Esophagus muscularis mucosa (tissue), 3 donors: ENCODE measurements at regions not wholly inside any gene's neighbourhood (a gene's known extent, or its start where the extent isn't known, plus 50 kb on each side); places are given as distances from the start of the nearest gene placed in this dataset.

Source experiments
- POLR2A ChIP-seq: fragments of 450-650 bp; IDR thresholded peaks from one replicate; pipeline ENCODE4 v1.6.1; 2017; ENCODE audit warnings: antibody characterized with exemption, moderate library complexity, mild to moderate bottlenecking, low read depth
- POLR2AphosphoS5 ChIP-seq, 2 donors: sonication (generic); formaldehyde crosslinking; IDR thresholded peaks; one replicate each; pipeline ENCODE4 v1.6.1; 2017; ENCODE audit warnings: antibody characterized with exemption in 2 of 2
- TF ChIP-seq, protein P1 (sequence below), 3 experiments: fragments of 200-600 bp in 2 of 3; fragments of 450-650 bp in 1 of 3; sonication (generic) in 2 of 3; IDR thresholded peaks; one replicate each; pipeline ENCODE4 v1.5.1; 2017 to 2019; ENCODE audit warnings: antibody characterized with exemption in 3 of 3, mild to moderate bottlenecking in 2 of 3, moderate library complexity in 1 of 3

DNA sequence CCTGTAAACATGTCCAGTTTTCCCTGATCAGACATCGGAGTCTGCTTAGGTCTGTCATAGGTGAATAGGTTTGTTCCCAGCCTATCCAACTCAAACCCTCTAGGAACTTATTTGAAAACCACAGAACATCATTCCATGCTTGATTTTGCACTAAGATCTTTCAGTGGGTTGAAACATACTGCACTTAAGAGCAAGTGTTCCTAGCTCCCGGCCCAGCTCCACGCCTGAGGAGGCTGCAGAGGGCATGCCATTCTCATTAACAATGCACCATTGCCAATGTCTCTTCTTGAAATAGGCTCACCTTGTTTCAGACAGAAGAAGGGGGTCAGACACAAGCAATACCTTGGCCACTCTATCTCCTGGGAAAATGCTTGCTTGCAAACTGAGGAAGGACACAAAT lies 78.0 kb upstream of the EGR2 start:
- TF ChIP-seq POLR2A (no peak), POLR2AphosphoS5 (IDR thresholded peaks at IDR 0.05) (no peak)
- TF ChIP-seq, protein P1, sequence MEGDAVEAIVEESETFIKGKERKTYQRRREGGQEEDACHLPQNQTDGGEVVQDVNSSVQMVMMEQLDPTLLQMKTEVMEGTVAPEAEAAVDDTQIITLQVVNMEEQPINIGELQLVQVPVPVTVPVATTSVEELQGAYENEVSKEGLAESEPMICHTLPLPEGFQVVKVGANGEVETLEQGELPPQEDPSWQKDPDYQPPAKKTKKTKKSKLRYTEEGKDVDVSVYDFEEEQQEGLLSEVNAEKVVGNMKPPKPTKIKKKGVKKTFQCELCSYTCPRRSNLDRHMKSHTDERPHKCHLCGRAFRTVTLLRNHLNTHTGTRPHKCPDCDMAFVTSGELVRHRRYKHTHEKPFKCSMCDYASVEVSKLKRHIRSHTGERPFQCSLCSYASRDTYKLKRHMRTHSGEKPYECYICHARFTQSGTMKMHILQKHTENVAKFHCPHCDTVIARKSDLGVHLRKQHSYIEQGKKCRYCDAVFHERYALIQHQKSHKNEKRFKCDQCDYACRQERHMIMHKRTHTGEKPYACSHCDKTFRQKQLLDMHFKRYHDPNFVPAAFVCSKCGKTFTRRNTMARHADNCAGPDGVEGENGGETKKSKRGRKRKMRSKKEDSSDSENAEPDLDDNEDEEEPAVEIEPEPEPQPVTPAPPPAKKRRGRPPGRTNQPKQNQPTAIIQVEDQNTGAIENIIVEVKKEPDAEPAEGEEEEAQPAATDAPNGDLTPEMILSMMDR (IDR thresholded peaks at IDR 0.05) = no peak
